ENCODE measurements at regions not wholly inside any gene's neighbourhood (a gene's known extent, or its start where the extent isn't known, plus 50 kb on each side); places are given as distances from the start of the nearest gene placed in this dataset.

GRCh38 chr2:60273836-60274235, 279.6 kb downstream of the BCL11A start:
- ChIA-PET POLR2A (no interaction called here), CTCF (no interaction called here)
- DNase-seq (ENCODE audit: extremely low spot score), result no peak
- TF ChIP-seq FOXA1 (IDR thresholded peaks at IDR 0.05) (no peak), HDGF (IDR thresholded peaks at IDR 0.05; ENCODE audit: borderline replicate concordance) (no peak), CTBP1 (IDR thresholded peaks at IDR 0.05; ENCODE audit: borderline replicate concordance) (no peak), PKNOX1 (IDR thresholded peaks at IDR 0.05) (no peak), SP1 (IDR thresholded peaks at IDR 0.05) (no peak), L3MBTL2 (conservative IDR thresholded peaks at IDR 0.05) (no peak), ELF4 (IDR thresholded peaks at IDR 0.05) (no peak)

GRCh38 chr2:60271713-60272112, 281.7 kb downstream of the BCL11A start:
- ChIA-PET CTCF (interaction anchor here (0.7 kb wide), 1 partner anchor 279 kb away, joined by 3 read pairs; no protein-coding TSS in a partner anchor), POLR2A (no interaction called here)
- no peak for DNase-seq (ENCODE audit: extremely low spot score)
- TF ChIP-seq L3MBTL2 (conservative IDR thresholded peaks at IDR 0.05) (no peak), NFRKB (IDR thresholded peaks at IDR 0.05) (no peak), FOXK2 (IDR thresholded peaks at IDR 0.05) (no peak), CTBP1 (IDR thresholded peaks at IDR 0.05; ENCODE audit: borderline replicate concordance) (no peak), SUZ12 (IDR thresholded peaks at IDR 0.05) (no peak), ARNT (IDR thresholded peaks at IDR 0.05) (no peak), SP1 (IDR thresholded peaks at IDR 0.05) (no peak), ELF4 (IDR thresholded peaks at IDR 0.05) (no peak), TARDBP (IDR thresholded peaks at IDR 0.05) (no peak), FOXA1 (IDR thresholded peaks at IDR 0.05) (no peak), ZNF384 (IDR thresholded peaks at IDR 0.05) (no peak), PKNOX1 (IDR thresholded peaks at IDR 0.05) (no peak), LEF1 (IDR thresholded peaks at IDR 0.05; ENCODE audit: borderline replicate concordance) (no peak)

- CTCF ChIA-PET, result interaction anchor here (0.7 kb wide), 1 partner anchor 279 kb away, joined by 3 read pairs; no protein-coding TSS in a partner anchor
- DNase-seq (ENCODE audit: extremely low spot score), result no peak
- POLR2A ChIA-PET, result no interaction called here
- TF ChIP-seq ELF4 (IDR thresholded peaks at IDR 0.05) (no peak), HDGF (IDR thresholded peaks at IDR 0.05; ENCODE audit: borderline replicate concordance) (no peak), ZNF384 (IDR thresholded peaks at IDR 0.05) (no peak), FOXM1 (IDR thresholded peaks at IDR 0.05; ENCODE audit: borderline replicate concordance) (no peak), FOXK2 (IDR thresholded peaks at IDR 0.05) (no peak), BHLHE40 (IDR thresholded peaks at IDR 0.05; ENCODE audit: borderline replicate concordance) (no peak), SUZ12 (IDR thresholded peaks at IDR 0.05) (no peak)
These were observed 282.3 kb downstream of the BCL11A start for GRCh38 chr2:60271131-60271530.

- CTCF ChIA-PET, result no interaction called here
- no peak for DNase-seq (ENCODE audit: extremely low spot score)
- POLR2A ChIA-PET, result no interaction called here
- TF ChIP-seq BHLHE40 (IDR thresholded peaks at IDR 0.05; ENCODE audit: borderline replicate concordance), result no peak
- TF ChIP-seq FOXK2 (IDR thresholded peaks at IDR 0.05), result no peak
- no peak for TF ChIP-seq SUZ12 (IDR thresholded peaks at IDR 0.05)
- no peak for TF ChIP-seq L3MBTL2 (conservative IDR thresholded peaks at IDR 0.05)
These were observed 284.8 kb downstream of the BCL11A start for GRCh38 chr2:60268661-60269060.

- TF ChIP-seq L3MBTL2 (conservative IDR thresholded peaks at IDR 0.05), result no peak
- TF ChIP-seq FOXA1 (IDR thresholded peaks at IDR 0.05), result no peak
- TF ChIP-seq ZNF384 (IDR thresholded peaks at IDR 0.05), result no peak
- no peak for TF ChIP-seq BHLHE40 (IDR thresholded peaks at IDR 0.05; ENCODE audit: borderline replicate concordance)
- no peak for TF ChIP-seq FOXK2 (IDR thresholded peaks at IDR 0.05)
- TF ChIP-seq CTBP1 (IDR thresholded peaks at IDR 0.05; ENCODE audit: borderline replicate concordance), result no peak
- TF ChIP-seq NFRKB (IDR thresholded peaks at IDR 0.05), result no peak
- no peak for TF ChIP-seq SUZ12 (IDR thresholded peaks at IDR 0.05)
- TF ChIP-seq HDGF (IDR thresholded peaks at IDR 0.05; ENCODE audit: borderline replicate concordance), result no peak
- TF ChIP-seq ELF4 (IDR thresholded peaks at IDR 0.05), result no peak
- TF ChIP-seq SP1 (IDR thresholded peaks at IDR 0.05), result no peak
- TF ChIP-seq ARNT (IDR thresholded peaks at IDR 0.05), result no peak
- CTCF ChIA-PET, result no interaction called here
- DNase-seq (ENCODE audit: extremely low spot score), result no peak
- POLR2A ChIA-PET, result no interaction called here
These were observed 285.4 kb downstream of the BCL11A start for GRCh38 chr2:60268032-60268431.

GRCh38 chr2:60267122-60267521, 286.3 kb downstream of the BCL11A start:
- no peak for TF ChIP-seq LEF1 (IDR thresholded peaks at IDR 0.05; ENCODE audit: borderline replicate concordance)
- no peak for TF ChIP-seq TARDBP (IDR thresholded peaks at IDR 0.05)
- TF ChIP-seq BHLHE40 (IDR thresholded peaks at IDR 0.05; ENCODE audit: borderline replicate concordance), result no peak
- TF ChIP-seq NFRKB (IDR thresholded peaks at IDR 0.05), result no peak
- no peak for TF ChIP-seq PKNOX1 (IDR thresholded peaks at IDR 0.05)
- no peak for DNase-seq (ENCODE audit: extremely low spot score)
- ChIA-PET POLR2A (no interaction called here), CTCF (interaction anchor here (0.6 kb wide), 1 partner anchor 32 kb away, joined by 3 read pairs; no protein-coding TSS in a partner anchor)

- no peak for DNase-seq (ENCODE audit: extremely low spot score)
- ChIA-PET CTCF (no interaction called here), POLR2A (no interaction called here)
- no peak for TF ChIP-seq FOXA1 (IDR thresholded peaks at IDR 0.05)
- no peak for TF ChIP-seq FOXK2 (IDR thresholded peaks at IDR 0.05)
- TF ChIP-seq PKNOX1 (IDR thresholded peaks at IDR 0.05), result no peak
- no peak for TF ChIP-seq FOXM1 (IDR thresholded peaks at IDR 0.05; ENCODE audit: borderline replicate concordance)
- no peak for TF ChIP-seq NFRKB (IDR thresholded peaks at IDR 0.05)
- TF ChIP-seq ELF4 (IDR thresholded peaks at IDR 0.05), result no peak
- no peak for TF ChIP-seq SP1 (IDR thresholded peaks at IDR 0.05)
- TF ChIP-seq CTBP1 (IDR thresholded peaks at IDR 0.05; ENCODE audit: borderline replicate concordance), result no peak
- TF ChIP-seq LEF1 (IDR thresholded peaks at IDR 0.05; ENCODE audit: borderline replicate concordance), result no peak
- TF ChIP-seq ZNF384 (IDR thresholded peaks at IDR 0.05), result no peak
- TF ChIP-seq TARDBP (IDR thresholded peaks at IDR 0.05), result no peak
- no peak for TF ChIP-seq BHLHE40 (IDR thresholded peaks at IDR 0.05; ENCODE audit: borderline replicate concordance)
These were observed 291.3 kb downstream of the BCL11A start for GRCh38 chr2:60262178-60262577.

Data from HEK293T (cell line).